PFSK-1 (cell line): ENCODE measurements at regions not wholly inside any gene's neighbourhood (a gene's known extent, or its start where the extent isn't known, plus 50 kb on each side); places are given as distances from the start of the nearest gene placed in this dataset.

Source experiments
- FOXP2 ChIP-seq: optimal IDR thresholded peaks from 2 replicates; pipeline ENCODE3; 2011; ENCODE audit warnings: borderline replicate concordance, control low read depth, inconsistent platforms; ENCODE audit not compliant: insufficient read depth; ENCODE audit errors: extremely low read length, extremely low read depth
- POLR2AphosphoS5 ChIP-seq: IDR thresholded peaks from 2 replicates; pipeline ENCODE4 v1.6.1; 2012; ENCODE audit warnings: low read depth, mild to moderate bottlenecking, control low read depth, low read length, moderate library complexity
- REST ChIP-seq, 2 experiments: IDR thresholded peaks; 2 replicates each; pipeline versions ENCODE4 v1.6.1 to v1.8.0; 2011 to 2012; ENCODE audit warnings: low read depth in 2 of 2, low read length in 2 of 2, control low read depth in 1 of 2, inconsistent platforms in 1 of 2, mild to moderate bottlenecking in 1 of 2, moderate library complexity in 1 of 2; ENCODE audit not compliant: insufficient read depth in 1 of 2
- SIN3A ChIP-seq: IDR thresholded peaks from 2 replicates; pipeline ENCODE4 v1.6.1; 2012; ENCODE audit warnings: mild to moderate bottlenecking, low read length, moderate library complexity, borderline replicate concordance; ENCODE audit not compliant: insufficient read depth
- TAF1 ChIP-seq: IDR thresholded peaks from 2 replicates; pipeline ENCODE4 v1.6.1; 2012; ENCODE audit warnings: low read length, control low read depth, borderline replicate concordance; ENCODE audit not compliant: insufficient read depth

GRCh38 chr1:170225781-170226530, 80.2 kb downstream of the NTMT2 start:
- no peak for TF ChIP-seq SIN3A

- TF ChIP-seq REST (IDR thresholded peaks at IDR 0.05; ENCODE audit: insufficient read depth in 1 of 2, low read depth in 2 of 2, low read length in 2 of 2) (no peak), FOXP2 (no peak), TAF1 (no peak), POLR2AphosphoS5 (no peak), SIN3A (no peak)
Measured at GRCh38 chr1:170226767-170227166, 81.0 kb downstream of the NTMT2 start.

- TF ChIP-seq TAF1 (no peak), SIN3A (no peak), FOXP2 (no peak), POLR2AphosphoS5 (no peak), REST (IDR thresholded peaks at IDR 0.05; ENCODE audit: insufficient read depth in 1 of 2, low read depth in 2 of 2, low read length in 2 of 2) (no peak)
Measured at GRCh38 chr1:170230323-170230722, 84.6 kb downstream of the NTMT2 start.

- TF ChIP-seq FOXP2, result no peak
Measured at GRCh38 chr1:170231662-170232061, 85.9 kb downstream of the NTMT2 start.

- TF ChIP-seq POLR2AphosphoS5, result no peak
Measured at GRCh38 chr1:170238704-170239391, 93.1 kb downstream of the NTMT2 start.

- no peak for TF ChIP-seq FOXP2
- TF ChIP-seq SIN3A, result no peak
- TF ChIP-seq REST (IDR thresholded peaks at IDR 0.05; ENCODE audit: insufficient read depth in 1 of 2, low read depth in 2 of 2, low read length in 2 of 2), result no peak
- TF ChIP-seq POLR2AphosphoS5, result no peak
- TF ChIP-seq TAF1, result no peak
Measured at GRCh38 chr1:170239445-170239844, 93.7 kb downstream of the NTMT2 start.

- no peak for TF ChIP-seq REST (IDR thresholded peaks at IDR 0.05; ENCODE audit: insufficient read depth in 1 of 2, low read depth in 2 of 2, low read length in 2 of 2)
- TF ChIP-seq FOXP2, result no peak
- TF ChIP-seq SIN3A, result no peak
- TF ChIP-seq POLR2AphosphoS5, result no peak
- no peak for TF ChIP-seq TAF1
Measured at GRCh38 chr1:170240409-170240808, 94.7 kb downstream of the NTMT2 start.
